SH-SY5Y (cell line): ENCODE measurements at regions not wholly inside any gene's neighbourhood (a gene's known extent, or its start where the extent isn't known, plus 50 kb on each side); places are given as distances from the start of the nearest gene placed in this dataset.

Source experiments
- GATA2 ChIP-seq: IDR thresholded peaks from 2 replicates; pipeline ENCODE4 v1.6.1; 2011; ENCODE audit warnings: mild to moderate bottlenecking, low read depth, low read length
- GATA3 ChIP-seq: IDR thresholded peaks from 2 replicates; pipeline ENCODE4 v1.6.1; 2011; ENCODE audit warnings: low read depth, mild to moderate bottlenecking, low read length, moderate library complexity

GRCh38 chr17:34436607-34437006 is 73.6 kb upstream of the CCL1 start:
- TF ChIP-seq GATA2 (no peak), GATA3 (no peak)
